ENCODE measurements at regions not wholly inside any gene's neighbourhood (a gene's known extent, or its start where the extent isn't known, plus 50 kb on each side); places are given as distances from the start of the nearest gene placed in this dataset.

DNA sequence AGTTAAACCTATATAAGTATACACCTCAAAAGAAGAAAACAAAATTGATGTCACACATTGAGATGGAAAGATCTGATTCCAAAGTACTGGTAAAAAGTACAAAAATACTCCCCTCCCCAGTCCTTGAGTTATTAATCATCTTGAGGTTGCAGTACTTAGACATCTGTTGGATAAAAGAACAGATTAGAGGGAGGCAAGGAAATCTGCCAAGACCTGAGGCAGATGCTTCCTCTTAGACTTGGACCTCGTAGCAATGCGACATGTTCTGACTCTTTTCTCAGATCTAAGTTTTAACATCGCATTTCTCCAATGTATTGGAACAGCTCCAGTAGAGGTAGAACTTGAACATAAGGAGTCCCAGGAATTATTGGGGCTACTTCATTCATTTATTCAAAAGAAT, 187.9 kb upstream of the GRIN2B start:
- TF ChIP-seq, protein P1, sequence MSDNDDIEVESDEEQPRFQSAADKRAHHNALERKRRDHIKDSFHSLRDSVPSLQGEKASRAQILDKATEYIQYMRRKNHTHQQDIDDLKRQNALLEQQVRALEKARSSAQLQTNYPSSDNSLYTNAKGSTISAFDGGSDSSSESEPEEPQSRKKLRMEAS (IDR thresholded peaks at IDR 0.05): no peak
- TF ChIP-seq FOXM1 (IDR thresholded peaks at IDR 0.05; ENCODE audit: borderline replicate concordance, low read depth): no peak
- no peak for TF ChIP-seq EP300 (IDR thresholded peaks at IDR 0.05; ENCODE audit: borderline replicate concordance)
- TF ChIP-seq RAD21 (IDR thresholded peaks at IDR 0.05; ENCODE audit: low read depth): no peak
- no peak for TF ChIP-seq ZBTB7A (IDR thresholded peaks at IDR 0.05; ENCODE audit: low read depth)
- TF ChIP-seq CEBPB (IDR thresholded peaks at IDR 0.05): no peak

All from Ishikawa (cell line).